IMR-90 (cell line): ENCODE measurements at regions not wholly inside any gene's neighbourhood (a gene's known extent, or its start where the extent isn't known, plus 50 kb on each side); places are given as distances from the start of the nearest gene placed in this dataset.

Source experiments
- ATAC-seq: fragments of 200-7000 bp; cut with Tn5 transposase; 2 replicates; pipeline ENCODE4 v1.9.1; 2020; ENCODE audit warnings: low read depth, mild to moderate bottlenecking, moderate library complexity
- BruUV-seq: library from RNA; stranded (reverse); fragments of 400-500 nt; replicated peaks from 2 replicates; lab custom pipeline; 2021; lab: Mats Ljungman, UMichigan
- CTCF ChIA-PET: fragments of 300-600 bp; formaldehyde crosslinking; extraction: SDS; loops from one replicate; lab custom pipeline; 2021; ENCODE audit warnings: antibody characterized with exemption; lab: Yijun Ruan, JAX
- POLR2A ChIA-PET: fragments of 300-600 bp; sonication (Branson Sonifier 250); formaldehyde crosslinking; loops from one replicate; lab custom pipeline; 2022; ENCODE audit warnings: antibody characterized with exemption; ENCODE audit not compliant: unreplicated experiment; lab: Charles Lee
- DNase-seq: peaks from one replicate; pipeline ENCODE4 v3.0.0; 2013
- H2AFZ ChIP-seq: replicated peaks from 2 replicates; pipeline ENCODE3; 2013; ENCODE audit warnings: low read length, mild to moderate bottlenecking; ENCODE audit not compliant: poor library complexity
- H2AK5ac ChIP-seq: 2 replicates; pipeline ENCODE4 v1.6.1; 2013; ENCODE audit warnings: low read depth, low read length, inconsistent platforms
- H2AK9ac ChIP-seq: replicated peaks from 2 replicates; pipeline ENCODE3; 2013; ENCODE audit warnings: mild to moderate bottlenecking, low read depth, low read length, moderate library complexity; ENCODE audit not compliant: poor library complexity
- H2BK120ac ChIP-seq: 2 replicates; pipeline ENCODE4 v1.6.1; 2013; ENCODE audit warnings: low read depth, low read length, inconsistent platforms
- H2BK15ac ChIP-seq: 3 replicates; pipeline ENCODE4 v1.6.1; 2013; ENCODE audit warnings: low read depth, low read length, inconsistent platforms
- H2BK20ac ChIP-seq: 2 replicates; pipeline ENCODE4 v1.6.1; 2013; ENCODE audit warnings: low read depth, mild to moderate bottlenecking, inconsistent platforms, low read length, moderate library complexity
- H2BK5ac ChIP-seq: 2 replicates; pipeline ENCODE4 v1.6.1; 2013; ENCODE audit warnings: mild to moderate bottlenecking, low read depth, low read length, inconsistent platforms; ENCODE audit not compliant: poor library complexity, severe bottlenecking
- H3K14ac ChIP-seq: replicated peaks from 2 replicates; pipeline ENCODE4 v1.6.1; 2013; ENCODE audit warnings: low read depth, low read length, inconsistent platforms
- H3K18ac ChIP-seq: 2 replicates; pipeline ENCODE4 v1.6.1; 2013; ENCODE audit warnings: low read depth, low read length, control low read depth
- H3K23ac ChIP-seq: 2 replicates; pipeline ENCODE4 v1.6.1; 2013; ENCODE audit warnings: low read depth, low read length, inconsistent platforms
- H3K27ac ChIP-seq: 2 replicates; pipeline ENCODE4 v1.5.1; 2013; ENCODE audit warnings: mild to moderate bottlenecking, control low read depth, low read length; ENCODE audit not compliant: insufficient read depth
- H3K27me3 ChIP-seq: 2 replicates; pipeline ENCODE4 v1.6.1; 2013; ENCODE audit warnings: low read length; ENCODE audit not compliant: control insufficient read depth, insufficient read depth
- H3K36me3 ChIP-seq: 2 replicates; pipeline ENCODE4 v1.6.1; 2013; ENCODE audit warnings: low read length, mixed read lengths; ENCODE audit not compliant: control insufficient read depth, insufficient read depth
- H3K4ac ChIP-seq: 2 replicates; pipeline ENCODE4 v1.6.1; 2013; ENCODE audit warnings: low read depth, low read length, inconsistent platforms
- H3K4me1 ChIP-seq: 2 replicates; pipeline ENCODE4 v1.6.1; 2013; ENCODE audit warnings: low read length, mixed read lengths; ENCODE audit not compliant: control insufficient read depth, insufficient read depth
- H3K4me2 ChIP-seq: 2 replicates; pipeline ENCODE4 v1.6.1; 2013; ENCODE audit warnings: low read depth, mild to moderate bottlenecking, control low read depth, low read length, moderate library complexity
- H3K4me3 ChIP-seq: 2 replicates; pipeline ENCODE4 v1.5.1; 2013; ENCODE audit warnings: low read depth, mild to moderate bottlenecking, control low read depth, low read length, moderate library complexity; ENCODE audit not compliant: insufficient read depth
- H3K56ac ChIP-seq: 2 replicates; pipeline ENCODE4 v1.6.1; 2013; ENCODE audit warnings: low read length, inconsistent platforms; ENCODE audit not compliant: insufficient read depth; ENCODE audit errors: extremely low read depth
- H3K79me1 ChIP-seq, 2 experiments: 2 replicates each; pipeline ENCODE4 v1.6.1; 2013; ENCODE audit warnings: low read length in 2 of 2, inconsistent platforms in 1 of 2, low read depth in 1 of 2
- H3K9ac ChIP-seq: 2 replicates; pipeline ENCODE4 v1.6.1; 2013; ENCODE audit warnings: low read depth, low read length, control low read depth
- H3K9me1 ChIP-seq: 2 replicates; pipeline ENCODE4 v1.6.1; 2013; ENCODE audit warnings: low read length, inconsistent platforms; ENCODE audit not compliant: insufficient read depth
- H3K9me3 ChIP-seq: 2 replicates; pipeline ENCODE4 v1.6.1; 2013; ENCODE audit warnings: low read length; ENCODE audit not compliant: control insufficient read depth, insufficient read depth
- H4K20me1 ChIP-seq: 2 replicates; pipeline ENCODE4 v1.6.1; 2013; ENCODE audit warnings: low read length, inconsistent platforms; ENCODE audit not compliant: insufficient read depth
- H4K5ac ChIP-seq: 2 replicates; pipeline ENCODE4 v1.6.1; 2013; ENCODE audit warnings: mild to moderate bottlenecking, low read depth, low read length, control low read depth
- H4K8ac ChIP-seq, 2 experiments: 2 replicates each; pipeline ENCODE4 v1.6.1; 2013; ENCODE audit warnings: low read depth in 2 of 2, low read length in 2 of 2, control low read depth in 1 of 2, inconsistent platforms in 1 of 2
- H4K91ac ChIP-seq: 2 replicates; pipeline ENCODE4 v1.6.1; 2013; ENCODE audit warnings: low read depth, low read length, inconsistent platforms; ENCODE audit not compliant: insufficient read depth
- MAFK ChIP-seq: IDR thresholded peaks from 2 replicates; pipeline ENCODE4 v1.6.1; 2012; ENCODE audit warnings: low read depth, low read length, improper control_type of control experiment
- MAZ ChIP-seq: IDR thresholded peaks from 2 replicates; pipeline ENCODE4 v1.6.1; 2012; ENCODE audit warnings: low read depth, mild to moderate bottlenecking, low read length, improper control_type of control experiment, moderate library complexity, borderline replicate concordance
- MXI1 ChIP-seq: IDR thresholded peaks from 2 replicates; pipeline ENCODE4 v1.6.1; 2012; ENCODE audit warnings: low read depth, mild to moderate bottlenecking, low read length, moderate library complexity, borderline replicate concordance
- POLR2A ChIP-seq: IDR thresholded peaks from 2 replicates; pipeline ENCODE4 v1.6.1; 2012; ENCODE audit warnings: mild to moderate bottlenecking, low read depth, low read length
- WGBS, 2 experiments: methylation state at CpG; one replicate each; pipeline versions ENCODE4 v1.1.5 to v1.1.7; 2013; ENCODE audit warnings: missing lambda C conversion rate in 2 of 2; ENCODE audit not compliant: insufficient read length in 1 of 2; ENCODE audit errors: extremely low coverage in 2 of 2; 5-methylcytosine and 5-hydroxymethylcytosine counted together
- dilution Hi-C: fragments of 300-500 bp; cut with HindIII; formaldehyde crosslinking; loops from one replicate; pipeline ENCODE4 v1.14.3; 2018; ENCODE audit warnings: low sequenced_read_pairs; ENCODE audit not compliant: unreplicated experiment
- in situ Hi-C: fragments of 300-500 bp; cut with MboI; formaldehyde crosslinking; loops from 3 replicates; pipeline ENCODE4 v1.14.3; 2019; ENCODE audit warnings: low sequenced_read_pairs, inconsistent platforms, mixed read lengths
- intact Hi-C: fragments of 100-400 bp; cut with micrococcal nuclease; formaldehyde crosslinking; loops from 2 replicates; pipeline ENCODE4 v1.10.0; 2022

DNA sequence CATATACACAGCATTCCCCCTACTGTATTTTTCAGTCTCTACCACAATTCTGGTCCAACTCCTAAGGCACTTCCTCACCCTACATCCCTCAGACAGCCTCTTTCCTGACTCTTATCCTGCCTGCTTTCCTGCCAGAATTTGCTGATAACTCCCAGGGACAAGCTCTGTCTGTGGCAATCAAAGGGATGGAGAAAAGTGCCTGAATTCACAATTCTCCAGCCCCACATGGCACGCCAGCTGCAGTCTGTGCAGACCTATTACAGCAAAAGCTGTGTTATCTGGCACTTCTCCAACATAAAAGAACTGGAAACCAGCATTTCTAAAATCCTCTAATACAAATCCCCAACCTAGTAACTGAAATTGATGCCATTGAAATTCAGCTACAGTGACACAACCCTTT lies 404.8 kb downstream of the KLHL13 start:
- H3K4me2 ChIP-seq = no peak overlapping the region
- in situ Hi-C loops (no loop called here), dilution Hi-C loops (no loop called here), intact Hi-C loops (no loop called here)
- H3K27ac ChIP-seq = no peak overlapping the region
- ChIA-PET CTCF (no interaction called here), POLR2A (no interaction called here)
- H2AFZ ChIP-seq = no peak overlapping the region
- no peak overlapping the region for H2BK15ac ChIP-seq
- H2AK9ac ChIP-seq = no peak overlapping the region
- H3K4me3 ChIP-seq = no peak overlapping the region
- DNase-seq (no peak), ATAC-seq (no peak)
- H3K9ac ChIP-seq = no peak overlapping the region
- no peak overlapping the region for H2AK5ac ChIP-seq
- WGBS, 2 experiments = no CpG with 5 or more reads among the region's 1 CpG
- H3K14ac ChIP-seq = no peak overlapping the region
- H4K5ac ChIP-seq = no peak overlapping the region
- no peaks in the 10 kb centered on the region for H4K20me1 ChIP-seq
- H3K4me1 ChIP-seq = no peaks in the 10 kb centered on the region
- no peaks in the 10 kb centered on the region for H3K36me3 ChIP-seq
- H3K9me3 ChIP-seq = no peaks in the 10 kb centered on the region
- no peak overlapping the region for H3K23ac ChIP-seq
- H3K79me1 ChIP-seq = no peaks in the 10 kb centered on the region
- H3K4ac ChIP-seq = no peak overlapping the region
- H3K56ac ChIP-seq = no peak overlapping the region
- H3K18ac ChIP-seq = no peak overlapping the region
- no peak overlapping the region for H4K91ac ChIP-seq
- no peak overlapping the region for H2BK5ac ChIP-seq
- TF ChIP-seq MAZ (no peak), MXI1 (no peak), MAFK (no peak), POLR2A (no peak)
- no TSS peak for BruUV-seq
- H3K9me1 ChIP-seq = no peaks in the 10 kb centered on the region
- no peak overlapping the region for H4K8ac ChIP-seq
- no peak overlapping the region for H2BK20ac ChIP-seq
- H3K27me3 ChIP-seq = no peaks in the 10 kb centered on the region
- no peak overlapping the region for H2BK120ac ChIP-seq
